ENCODE measurements at regions not wholly inside any gene's neighbourhood (a gene's known extent, or its start where the extent isn't known, plus 50 kb on each side); places are given as distances from the start of the nearest gene placed in this dataset.
"Not testable (repeated sequence)": the region's sequence is repeated elsewhere in the genome, so short reads cannot be mapped to it uniquely, and the experiment has no call there.

GRCh38 chr6:74181471-74181870, 485.5 kb downstream of the CD109 start:
- H3K9ac ChIP-seq (ENCODE audit: low read depth in 1 of 2, low read length in 2 of 2): no peak overlapping the region
- H3K9me3 ChIP-seq (ENCODE audit: control insufficient read depth in 1 of 2, low read length in 2 of 2): no peaks in the 10 kb centered on the region
- no peaks in the 10 kb centered on the region for H3K27me3 ChIP-seq (ENCODE audit: control insufficient read depth in 1 of 2, insufficient read depth in 2 of 2, low read length in 2 of 2)
- H3K36me3 ChIP-seq (ENCODE audit: control insufficient read depth in 1 of 2, insufficient read depth in 2 of 2, low read length in 2 of 2): no peaks in the 10 kb centered on the region
- no peak overlapping the region for H3K27ac ChIP-seq (ENCODE audit: low read depth, low read length)
- H3K4me1 ChIP-seq (ENCODE audit: control insufficient read depth in 1 of 2, insufficient read depth in 2 of 2, low read length in 2 of 2): no peaks in the 10 kb centered on the region
- H3K4me3 ChIP-seq (ENCODE audit: low read depth in 1 of 2, low read length in 2 of 2): no peak overlapping the region

GRCh38 chr6:74177506-74177905, 481.5 kb downstream of the CD109 start:
- Histone ChIP-seq H3K27me3 (ENCODE audit: control insufficient read depth in 1 of 2, insufficient read depth in 2 of 2, low read length in 2 of 2) (no peaks in the 10 kb centered on the region), H3K9ac (ENCODE audit: low read depth in 1 of 2, low read length in 2 of 2) (no peak overlapping the region), H3K4me3 (ENCODE audit: low read depth in 1 of 2, low read length in 2 of 2) (no peak overlapping the region), H3K27ac (ENCODE audit: low read depth, low read length) (no peak overlapping the region), H3K4me1 (ENCODE audit: control insufficient read depth in 1 of 2, insufficient read depth in 2 of 2, low read length in 2 of 2) (no peaks in the 10 kb centered on the region), H3K36me3 (ENCODE audit: control insufficient read depth in 1 of 2, insufficient read depth in 2 of 2, low read length in 2 of 2) (no peaks in the 10 kb centered on the region), H3K9me3 (ENCODE audit: control insufficient read depth in 1 of 2, low read length in 2 of 2) (no peaks in the 10 kb centered on the region)

GRCh38 chr6:74170550-74170949, 474.5 kb downstream of the CD109 start:
- not testable (repeated sequence) for H3K27me3 ChIP-seq (ENCODE audit: control insufficient read depth in 1 of 2, insufficient read depth in 2 of 2, low read length in 2 of 2); H3K9me3 ChIP-seq (ENCODE audit: control insufficient read depth in 1 of 2, low read length in 2 of 2); H3K9ac ChIP-seq (ENCODE audit: low read depth in 1 of 2, low read length in 2 of 2); H3K4me3 ChIP-seq (ENCODE audit: low read depth in 1 of 2, low read length in 2 of 2); H3K4me1 ChIP-seq (ENCODE audit: control insufficient read depth in 1 of 2, insufficient read depth in 2 of 2, low read length in 2 of 2); H3K27ac ChIP-seq (ENCODE audit: low read depth, low read length); H3K36me3 ChIP-seq (ENCODE audit: control insufficient read depth in 1 of 2, insufficient read depth in 2 of 2, low read length in 2 of 2)

- Histone ChIP-seq H3K4me3 (ENCODE audit: low read depth in 1 of 2, low read length in 2 of 2) (no peak overlapping the region), H3K4me1 (ENCODE audit: control insufficient read depth in 1 of 2, insufficient read depth in 2 of 2, low read length in 2 of 2) (no peaks in the 10 kb centered on the region), H3K9ac (ENCODE audit: low read depth in 1 of 2, low read length in 2 of 2) (no peak overlapping the region), H3K36me3 (ENCODE audit: control insufficient read depth in 1 of 2, insufficient read depth in 2 of 2, low read length in 2 of 2) (no peaks in the 10 kb centered on the region), H3K27ac (ENCODE audit: low read depth, low read length) (no peak overlapping the region), H3K9me3 (ENCODE audit: control insufficient read depth in 1 of 2, low read length in 2 of 2) (no peaks in the 10 kb centered on the region), H3K27me3 (ENCODE audit: control insufficient read depth in 1 of 2, insufficient read depth in 2 of 2, low read length in 2 of 2) (no peaks in the 10 kb centered on the region)
These were observed 474.1 kb downstream of the CD109 start for GRCh38 chr6:74170118-74170517.

- Histone ChIP-seq H3K27ac (ENCODE audit: low read depth, low read length) (no peak overlapping the region), H3K9ac (ENCODE audit: low read depth in 1 of 2, low read length in 2 of 2) (no peak overlapping the region), H3K4me1 (ENCODE audit: control insufficient read depth in 1 of 2, insufficient read depth in 2 of 2, low read length in 2 of 2) (no peaks in the 10 kb centered on the region), H3K27me3 (ENCODE audit: control insufficient read depth in 1 of 2, insufficient read depth in 2 of 2, low read length in 2 of 2) (no peaks in the 10 kb centered on the region), H3K9me3 (ENCODE audit: control insufficient read depth in 1 of 2, low read length in 2 of 2) (no peaks in the 10 kb centered on the region), H3K36me3 (ENCODE audit: control insufficient read depth in 1 of 2, insufficient read depth in 2 of 2, low read length in 2 of 2) (no peaks in the 10 kb centered on the region), H3K4me3 (ENCODE audit: low read depth in 1 of 2, low read length in 2 of 2) (no peak overlapping the region)
These were observed 472.0 kb downstream of the CD109 start for GRCh38 chr6:74167976-74168375.

- Histone ChIP-seq H3K27me3 (ENCODE audit: control insufficient read depth in 1 of 2, insufficient read depth in 2 of 2, low read length in 2 of 2) (no peaks in the 10 kb centered on the region), H3K27ac (ENCODE audit: low read depth, low read length) (no peak overlapping the region), H3K9ac (ENCODE audit: low read depth in 1 of 2, low read length in 2 of 2) (no peak overlapping the region), H3K4me3 (ENCODE audit: low read depth in 1 of 2, low read length in 2 of 2) (no peak overlapping the region), H3K4me1 (ENCODE audit: control insufficient read depth in 1 of 2, insufficient read depth in 2 of 2, low read length in 2 of 2) (no peaks in the 10 kb centered on the region), H3K9me3 (ENCODE audit: control insufficient read depth in 1 of 2, low read length in 2 of 2) (no peaks in the 10 kb centered on the region), H3K36me3 (ENCODE audit: control insufficient read depth in 1 of 2, insufficient read depth in 2 of 2, low read length in 2 of 2) (no peaks in the 10 kb centered on the region)
These were observed 471.5 kb downstream of the CD109 start for GRCh38 chr6:74167511-74167910.

- no peaks in the 10 kb centered on the region for H3K9me3 ChIP-seq (ENCODE audit: control insufficient read depth in 1 of 2, low read length in 2 of 2)
- H3K4me3 ChIP-seq (ENCODE audit: low read depth in 1 of 2, low read length in 2 of 2): no peak overlapping the region
- H3K4me1 ChIP-seq (ENCODE audit: control insufficient read depth in 1 of 2, insufficient read depth in 2 of 2, low read length in 2 of 2): no peaks in the 10 kb centered on the region
- no peak overlapping the region for H3K9ac ChIP-seq (ENCODE audit: low read depth in 1 of 2, low read length in 2 of 2)
- no peaks in the 10 kb centered on the region for H3K36me3 ChIP-seq (ENCODE audit: control insufficient read depth in 1 of 2, insufficient read depth in 2 of 2, low read length in 2 of 2)
- no peaks in the 10 kb centered on the region for H3K27me3 ChIP-seq (ENCODE audit: control insufficient read depth in 1 of 2, insufficient read depth in 2 of 2, low read length in 2 of 2)
- no peak overlapping the region for H3K27ac ChIP-seq (ENCODE audit: low read depth, low read length)
These were observed 470.8 kb downstream of the CD109 start for GRCh38 chr6:74166849-74167248.

- no peak overlapping the region for H3K4me3 ChIP-seq (ENCODE audit: low read depth in 1 of 2, low read length in 2 of 2)
- H3K27ac ChIP-seq (ENCODE audit: low read depth, low read length): no peak overlapping the region
- no peaks in the 10 kb centered on the region for H3K27me3 ChIP-seq (ENCODE audit: control insufficient read depth in 1 of 2, insufficient read depth in 2 of 2, low read length in 2 of 2)
- H3K9me3 ChIP-seq (ENCODE audit: control insufficient read depth in 1 of 2, low read length in 2 of 2): no peaks in the 10 kb centered on the region
- no peak overlapping the region for H3K9ac ChIP-seq (ENCODE audit: low read depth in 1 of 2, low read length in 2 of 2)
- no peaks in the 10 kb centered on the region for H3K36me3 ChIP-seq (ENCODE audit: control insufficient read depth in 1 of 2, insufficient read depth in 2 of 2, low read length in 2 of 2)
- H3K4me1 ChIP-seq (ENCODE audit: control insufficient read depth in 1 of 2, insufficient read depth in 2 of 2, low read length in 2 of 2): no peaks in the 10 kb centered on the region
These were observed 465.4 kb downstream of the CD109 start for GRCh38 chr6:74161380-74161779.

- no peak overlapping the region for H3K4me3 ChIP-seq (ENCODE audit: low read depth in 1 of 2, low read length in 2 of 2)
- no peak overlapping the region for H3K27ac ChIP-seq (ENCODE audit: low read depth, low read length)
These were observed 456.2 kb downstream of the CD109 start for GRCh38 chr6:74152096-74152675.

GRCh38 chr6:74145931-74146330, 449.9 kb downstream of the CD109 start:
- Histone ChIP-seq H3K9ac (ENCODE audit: low read depth in 1 of 2, low read length in 2 of 2) (no peak overlapping the region), H3K27me3 (ENCODE audit: control insufficient read depth in 1 of 2, insufficient read depth in 2 of 2, low read length in 2 of 2) (no peaks in the 10 kb centered on the region), H3K4me3 (ENCODE audit: low read depth in 1 of 2, low read length in 2 of 2) (no peak overlapping the region), H3K9me3 (ENCODE audit: control insufficient read depth in 1 of 2, low read length in 2 of 2) (no peaks in the 10 kb centered on the region), H3K27ac (ENCODE audit: low read depth, low read length) (no peak overlapping the region), H3K4me1 (ENCODE audit: control insufficient read depth in 1 of 2, insufficient read depth in 2 of 2, low read length in 2 of 2) (no peaks in the 10 kb centered on the region), H3K36me3 (ENCODE audit: control insufficient read depth in 1 of 2, insufficient read depth in 2 of 2, low read length in 2 of 2) (no peaks in the 10 kb centered on the region)

More at GRCh38 chr6:74152096-74152675, 456.2 kb downstream of the CD109 start:
- H3K4me1 ChIP-seq (ENCODE audit: control insufficient read depth in 1 of 2, insufficient read depth in 2 of 2, low read length in 2 of 2): no peaks in the 10 kb centered on the region
- H3K36me3 ChIP-seq (ENCODE audit: control insufficient read depth in 1 of 2, insufficient read depth in 2 of 2, low read length in 2 of 2): no peaks in the 10 kb centered on the region
- no peaks in the 10 kb centered on the region for H3K27me3 ChIP-seq (ENCODE audit: control insufficient read depth in 1 of 2, insufficient read depth in 2 of 2, low read length in 2 of 2)
- no peak overlapping the region for H3K9ac ChIP-seq (ENCODE audit: low read depth in 1 of 2, low read length in 2 of 2)
- no peaks in the 10 kb centered on the region for H3K9me3 ChIP-seq (ENCODE audit: control insufficient read depth in 1 of 2, low read length in 2 of 2)

GRCh38 chr6:74137911-74138310, 441.9 kb downstream of the CD109 start:
- no peaks in the 10 kb centered on the region for H3K4me1 ChIP-seq (ENCODE audit: control insufficient read depth in 1 of 2, insufficient read depth in 2 of 2, low read length in 2 of 2)

More at GRCh38 chr6:74137911-74138310, 441.9 kb downstream of the CD109 start:
- Histone ChIP-seq H3K9ac (ENCODE audit: low read depth in 1 of 2, low read length in 2 of 2) (no peak overlapping the region), H3K4me3 (ENCODE audit: low read depth in 1 of 2, low read length in 2 of 2) (no peak overlapping the region), H3K36me3 (ENCODE audit: control insufficient read depth in 1 of 2, insufficient read depth in 2 of 2, low read length in 2 of 2) (no peaks in the 10 kb centered on the region), H3K27ac (ENCODE audit: low read depth, low read length) (no peak overlapping the region), H3K27me3 (ENCODE audit: control insufficient read depth in 1 of 2, insufficient read depth in 2 of 2, low read length in 2 of 2) (no peaks in the 10 kb centered on the region), H3K9me3 (ENCODE audit: control insufficient read depth in 1 of 2, low read length in 2 of 2) (no peaks in the 10 kb centered on the region)
